ENCODE measurements at regions not wholly inside any gene's neighbourhood (a gene's known extent, or its start where the extent isn't known, plus 50 kb on each side); places are given as distances from the start of the nearest gene placed in this dataset.
"Not testable (repeated sequence)": the region's sequence is repeated elsewhere in the genome, so short reads cannot be mapped to it uniquely, and the experiment has no call there.

- ATAC-seq, result no peak
Observed at GRCh38 chr7:136533732-136534131, 334.7 kb upstream of the CHRM2 start.

GRCh38 chr7:136530831-136531230 lies 337.6 kb upstream of the CHRM2 start:
- no peak for DNase-seq
- no peak for ATAC-seq

More at GRCh38 chr7:136533732-136534131, 334.7 kb upstream of the CHRM2 start:
- no peak for DNase-seq

GRCh38 chr7:136528329-136528728 lies 340.1 kb upstream of the CHRM2 start:
- ATAC-seq (no peak), DNase-seq (no peak)

GRCh38 chr7:136527554-136527953 lies 340.9 kb upstream of the CHRM2 start:
- ATAC-seq, result no peak
- no peak for DNase-seq

- no peak for DNase-seq
- no peak for ATAC-seq
Observed at GRCh38 chr7:136526408-136527105, 341.9 kb upstream of the CHRM2 start.

- no peak for DNase-seq
- ATAC-seq, result no peak
Observed at GRCh38 chr7:136523571-136523970, 344.9 kb upstream of the CHRM2 start.

GRCh38 chr7:136517971-136518370 lies 350.5 kb upstream of the CHRM2 start:
- no peak for DNase-seq
- no peak for ATAC-seq

GRCh38 chr7:136514776-136515175 lies 353.7 kb upstream of the CHRM2 start:
- ATAC-seq, result no peak

GRCh38 chr7:136513744-136514143 lies 354.7 kb upstream of the CHRM2 start:
- DNase-seq, result no peak
- ATAC-seq, result no peak

More at GRCh38 chr7:136514776-136515175, 353.7 kb upstream of the CHRM2 start:
- no peak for DNase-seq

GRCh38 chr7:136509466-136509865 lies 359.0 kb upstream of the CHRM2 start:
- ATAC-seq, result no peak
- no peak for DNase-seq

GRCh38 chr7:136502162-136502561 lies 366.3 kb upstream of the CHRM2 start:
- no peak for ATAC-seq
- DNase-seq, result no peak

- no peak for ATAC-seq
- no peak for DNase-seq
Observed at GRCh38 chr7:136501151-136501550, 367.3 kb upstream of the CHRM2 start.

- ATAC-seq (no peak), DNase-seq (no peak)
Observed at GRCh38 chr7:136496551-136496950, 371.9 kb upstream of the CHRM2 start.

- DNase-seq (no peak), ATAC-seq (no peak)
Observed at GRCh38 chr7:136495081-136495480, 373.4 kb upstream of the CHRM2 start.

GRCh38 chr7:136492366-136492765 lies 376.1 kb upstream of the CHRM2 start:
- DNase-seq (no peak), ATAC-seq (no peak)

GRCh38 chr7:136489808-136490207 lies 378.6 kb upstream of the CHRM2 start:
- ATAC-seq, result no peak
- no peak for DNase-seq

GRCh38 chr7:136480901-136481300 lies 387.6 kb upstream of the CHRM2 start:
- DNase-seq (no peak), ATAC-seq (no peak)

GRCh38 chr7:136479922-136480321 lies 388.5 kb upstream of the CHRM2 start:
- DNase-seq (no peak), ATAC-seq (no peak)

- no peak for DNase-seq
- no peak for ATAC-seq
Observed at GRCh38 chr7:136470179-136470578, 398.3 kb upstream of the CHRM2 start.

GRCh38 chr7:136452949-136453348 lies 415.5 kb upstream of the CHRM2 start:
- ATAC-seq (no peak), DNase-seq (no peak)

- ATAC-seq, result no peak
- DNase-seq, result no peak
Observed at GRCh38 chr7:136446751-136447150, 421.7 kb upstream of the CHRM2 start.

GRCh38 chr7:136441835-136442234 lies 426.6 kb upstream of the CHRM2 start:
- ATAC-seq (no peak), DNase-seq (no peak)

GRCh38 chr7:136431736-136432135 lies 436.7 kb upstream of the CHRM2 start:
- ATAC-seq, DNase-seq: not testable (repeated sequence)

GRCh38 chr7:136424058-136424457 lies 444.4 kb upstream of the CHRM2 start:
- ATAC-seq (no peak), DNase-seq (no peak)

All from stimulated activated naive CD8-positive, alpha-beta T cell treated with anti-CD3 and anti-CD28 coated beads, Interleukin-15, Interleukin-2, amounts not matched to agents 100 U/mL and 50 U/mL, for 24 hours (primary cell).